ENCODE measurements at regions not wholly inside any gene's neighbourhood (a gene's known extent, or its start where the extent isn't known, plus 50 kb on each side); places are given as distances from the start of the nearest gene placed in this dataset.
A peak's percentile ranks its signal among the peaks of the same experiment; 100 is the strongest.

GRCh38 chr9:38212016-38212415 is 143.0 kb upstream of the SHB start:
- H3K4me3 ChIP-seq = no peak overlapping the region
- H3K4me1 ChIP-seq (replicated peaks in 1 of 2) = peaks cover 18 to 23% of the 10 kb centered on the region in 2 donors
- in situ Hi-C loops (cut with MboI; ENCODE audit: low pct_unique_long_range_greater_than_20kb in 2 of 9, low sequenced_read_pairs in 9 of 9, unreplicated experiment in 9 of 9) = loop anchor here in 2 of 9 experiments (25.0 kb wide), 3 partner anchors 100 to 125 kb away; no protein-coding TSS in a partner anchor
- peak in 6 of 8 experiments; percentile 15 to 41 (median 36) for ATAC-seq (replicated peaks in 6 of 8)
- 20 to 100% (median 41%) methylated on average over 1 to 4 of the region's 4 CpGs; no CpG with 5 or more reads in 1 of the 10 experiments for WGBS, 10 experiments
- no peak overlapping the region for H3K27ac ChIP-seq

- no peak overlapping the region for H3K4me3 ChIP-seq
- peaks cover 18 to 23% of the 10 kb centered on the region in 2 donors for H3K4me1 ChIP-seq (replicated peaks in 1 of 2)
- ATAC-seq (replicated peaks in 6 of 8) = no peak
- in situ Hi-C loops (cut with MboI; ENCODE audit: low pct_unique_long_range_greater_than_20kb in 2 of 9, low sequenced_read_pairs in 9 of 9, unreplicated experiment in 9 of 9) = loop anchor here in 2 of 9 experiments (25.0 kb wide), 3 partner anchors 99 to 124 kb away; no protein-coding TSS in a partner anchor
- WGBS, 10 experiments = 60 to 86% (median 83%) methylated on average over 1 of the region's 1 CpG; no CpG with 5 or more reads in 4 of the 10 experiments
- H3K27ac ChIP-seq = no peak overlapping the region
These were observed 142.0 kb upstream of the SHB start for GRCh38 chr9:38211002-38211401.

- no peak overlapping the region for H3K27ac ChIP-seq
- no peak overlapping the region for H3K4me3 ChIP-seq
- 0 to 100% (median 67%) methylated on average over 1 to 4 of the region's 4 CpGs; no CpG with 5 or more reads in 1 of the 10 experiments for WGBS, 10 experiments
- ATAC-seq (replicated peaks in 6 of 8) = peak in 2 of 8 experiments; percentile 37 to 61
- in situ Hi-C loops (cut with MboI; ENCODE audit: low pct_unique_long_range_greater_than_20kb in 2 of 9, low sequenced_read_pairs in 9 of 9, unreplicated experiment in 9 of 9) = loop anchor here in 2 of 9 experiments (25.0 kb wide), 3 partner anchors 96 to 121 kb away; no protein-coding TSS in a partner anchor
- peaks cover 3 to 7% of the 10 kb centered on the region in 2 donors for H3K4me1 ChIP-seq (replicated peaks in 1 of 2)
These were observed 139.3 kb upstream of the SHB start for GRCh38 chr9:38208206-38208901.

GRCh38 chr9:38207247-38207778 is 138.3 kb upstream of the SHB start:
- ATAC-seq (replicated peaks in 6 of 8) = no peak
- 33 to 100% (median 78%) methylated on average over 1 to 3 of the region's 3 CpGs; no CpG with 5 or more reads in 2 of the 10 experiments for WGBS, 10 experiments
- H3K4me1 ChIP-seq (replicated peaks in 1 of 2) = peaks cover 7 to 11% of the 10 kb centered on the region in 2 donors
- H3K27ac ChIP-seq = no peak overlapping the region
- in situ Hi-C loops (cut with MboI; ENCODE audit: low pct_unique_long_range_greater_than_20kb in 2 of 9, low sequenced_read_pairs in 9 of 9, unreplicated experiment in 9 of 9) = loop anchor here in 2 of 9 experiments (25.0 kb wide), 3 partner anchors 95 to 120 kb away; no protein-coding TSS in a partner anchor
- no peak overlapping the region for H3K4me3 ChIP-seq

GRCh38 chr9:38205279-38205678 is 136.3 kb upstream of the SHB start:
- H3K27ac ChIP-seq = no peak overlapping the region
- H3K4me3 ChIP-seq = no peak overlapping the region
- peaks cover 10 to 15% of the 10 kb centered on the region in 2 donors for H3K4me1 ChIP-seq (replicated peaks in 1 of 2)
- no peak for ATAC-seq (replicated peaks in 6 of 8)
- in situ Hi-C loops (cut with MboI; ENCODE audit: low pct_unique_long_range_greater_than_20kb in 2 of 9, low sequenced_read_pairs in 9 of 9, unreplicated experiment in 9 of 9) = loop anchor here in 2 of 9 experiments (25.0 kb wide), 3 partner anchors 93 to 118 kb away; no protein-coding TSS in a partner anchor

GRCh38 chr9:38202336-38202938 is 133.4 kb upstream of the SHB start:
- in situ Hi-C loops (cut with MboI; ENCODE audit: low pct_unique_long_range_greater_than_20kb in 2 of 9, low sequenced_read_pairs in 9 of 9, unreplicated experiment in 9 of 9) = loop anchor here in 2 of 9 experiments (25.0 kb wide), 3 partner anchors 90 to 115 kb away; no protein-coding TSS in a partner anchor
- H3K27ac ChIP-seq = no peak overlapping the region
- peaks cover 10 to 18% of the 10 kb centered on the region in 2 donors for H3K4me1 ChIP-seq (replicated peaks in 1 of 2)
- no peak overlapping the region for H3K4me3 ChIP-seq
- ATAC-seq (replicated peaks in 6 of 8) = peak in 1 of 8 experiments; percentile 67
- WGBS, 10 experiments = 20 to 73% (median 29%) methylated on average over 1 to 6 of the region's 7 CpGs; no CpG with 5 or more reads in 5 of the 10 experiments

GRCh38 chr9:38201844-38202243 is 132.8 kb upstream of the SHB start:
- WGBS, 10 experiments = 33 to 100% (median 50%) methylated on average over 1 to 2 of the region's 3 CpGs; no CpG with 5 or more reads in 5 of the 10 experiments
- ATAC-seq (replicated peaks in 6 of 8) = no peak
- no peak overlapping the region for H3K4me3 ChIP-seq
- H3K27ac ChIP-seq = no peak overlapping the region
- in situ Hi-C loops (cut with MboI; ENCODE audit: low pct_unique_long_range_greater_than_20kb in 2 of 9, low sequenced_read_pairs in 9 of 9, unreplicated experiment in 9 of 9) = loop anchor here in 2 of 9 experiments (25.0 kb wide), 3 partner anchors 90 to 115 kb away; no protein-coding TSS in a partner anchor
- H3K4me1 ChIP-seq (replicated peaks in 1 of 2) = peaks cover 10 to 18% of the 10 kb centered on the region in 2 donors

- H3K27ac ChIP-seq = peak overlapping the region; percentile 17 to 74
These were observed 131.4 kb upstream of the SHB start for GRCh38 chr9:38200431-38200830.

GRCh38 chr9:38198140-38198539 is 129.1 kb upstream of the SHB start:
- in situ Hi-C loops (cut with MboI; ENCODE audit: low pct_unique_long_range_greater_than_20kb in 2 of 9, low sequenced_read_pairs in 9 of 9, unreplicated experiment in 9 of 9) = no loop called here
- H3K27ac ChIP-seq = no peak overlapping the region
- H3K4me1 ChIP-seq (replicated peaks in 1 of 2) = peaks cover 13 to 16% of the 10 kb centered on the region in 2 donors
- no peak overlapping the region for H3K4me3 ChIP-seq
- 49 to 100% (median 85%) methylated on average over 1 to 5 of the region's 6 CpGs for WGBS, 10 experiments
- no peak for ATAC-seq (replicated peaks in 6 of 8)

More at GRCh38 chr9:38200431-38200830, 131.4 kb upstream of the SHB start:
- peak in 5 of 8 experiments; percentile 50 to 83 (median 66) for ATAC-seq (replicated peaks in 6 of 8)
- in situ Hi-C loops (cut with MboI; ENCODE audit: low pct_unique_long_range_greater_than_20kb in 2 of 9, low sequenced_read_pairs in 9 of 9, unreplicated experiment in 9 of 9) = loop anchor here in 2 of 9 experiments (25.0 kb wide), 3 partner anchors 88 to 113 kb away; no protein-coding TSS in a partner anchor
- Histone ChIP-seq H3K4me3 (no peak overlapping the region), H3K4me1 (replicated peaks in 1 of 2) (peaks cover 13 to 18% of the 10 kb centered on the region in 2 donors)
- 20 to 92% (median 68%) methylated on average over 2 to 9 of the region's 9 CpGs; no CpG with 5 or more reads in 2 of the 10 experiments for WGBS, 10 experiments

GRCh38 chr9:38196714-38197113 is 127.7 kb upstream of the SHB start:
- 0 to 67% (median 18%) methylated on average over 1 to 2 of the region's 3 CpGs; no CpG with 5 or more reads in 4 of the 10 experiments for WGBS, 10 experiments
- ATAC-seq (replicated peaks in 6 of 8) = peak in 2 of 8 experiments; percentile 24 to 81
- in situ Hi-C loops (cut with MboI; ENCODE audit: low pct_unique_long_range_greater_than_20kb in 2 of 9, low sequenced_read_pairs in 9 of 9, unreplicated experiment in 9 of 9) = no loop called here

GRCh38 chr9:38195737-38196161 is 126.7 kb upstream of the SHB start:
- ATAC-seq (replicated peaks in 6 of 8) = peak in 3 of 8 experiments; percentile 71 to 92 (median 80)
- Histone ChIP-seq H3K4me1 (replicated peaks in 1 of 2) (peaks cover 7 to 8% of the 10 kb centered on the region in 2 donors), H3K4me3 (no peak overlapping the region), H3K27ac (no peak overlapping the region)
- in situ Hi-C loops (cut with MboI; ENCODE audit: low pct_unique_long_range_greater_than_20kb in 2 of 9, low sequenced_read_pairs in 9 of 9, unreplicated experiment in 9 of 9) = no loop called here
- 42 to 100% (median 80%) methylated on average over 2 to 7 of the region's 7 CpGs; no CpG with 5 or more reads in 2 of the 10 experiments for WGBS, 10 experiments

More at GRCh38 chr9:38196714-38197113, 127.7 kb upstream of the SHB start:
- H3K27ac ChIP-seq = no peak overlapping the region
- peaks cover 8 to 10% of the 10 kb centered on the region in 2 donors for H3K4me1 ChIP-seq (replicated peaks in 1 of 2)
- no peak overlapping the region for H3K4me3 ChIP-seq

GRCh38 chr9:38194870-38195269 is 125.8 kb upstream of the SHB start:
- in situ Hi-C loops (cut with MboI; ENCODE audit: low pct_unique_long_range_greater_than_20kb in 2 of 9, low sequenced_read_pairs in 9 of 9, unreplicated experiment in 9 of 9) = no loop called here
- Histone ChIP-seq H3K27ac (no peak overlapping the region), H3K4me1 (replicated peaks in 1 of 2) (peaks cover 0 to 3% of the 10 kb centered on the region in 2 donors), H3K4me3 (no peak overlapping the region)
- 79 to 100% (median 80%) methylated on average over 1 to 4 of the region's 4 CpGs; no CpG with 5 or more reads in 6 of the 10 experiments for WGBS, 10 experiments
- no peak for ATAC-seq (replicated peaks in 6 of 8)
